Liver (tissue), 3 donors: ENCODE measurements at regions not wholly inside any gene's neighbourhood (a gene's known extent, or its start where the extent isn't known, plus 50 kb on each side); places are given as distances from the start of the nearest gene placed in this dataset.

Experiments used
- ATF3 ChIP-seq: IDR thresholded peaks from 2 replicates; pipeline ENCODE4 v1.6.1; 2016; ENCODE audit warnings: antibody characterized with exemption
- CTCF ChIP-seq: fragments of 150-350 bp; IDR thresholded peaks from 2 replicates; pipeline ENCODE4 v1.5.1; 2017; ENCODE audit warnings: improper control_type of control experiment, low read depth, low read length; ENCODE audit not compliant: missing input control
- EGR1 ChIP-seq, 2 donors: IDR thresholded peaks; 2 replicates each; pipeline ENCODE4 v1.6.1; 2016 to 2018; ENCODE audit warnings: antibody characterized with exemption in 2 of 2, low read depth in 2 of 2
- FOXA1 ChIP-seq: IDR thresholded peaks from 2 replicates; pipeline ENCODE4 v1.6.1; 2016; ENCODE audit warnings: antibody characterized with exemption
- FOXA2 ChIP-seq: IDR thresholded peaks from 2 replicates; pipeline ENCODE4 v1.6.1; 2016; ENCODE audit warnings: antibody characterized with exemption
- GABPA ChIP-seq, 2 donors: IDR thresholded peaks in 1 of 2; conservative IDR thresholded peaks in 1 of 2; 2 replicates each; pipeline ENCODE4 v1.6.1; 2016; ENCODE audit warnings: antibody characterized with exemption in 2 of 2, mild to moderate bottlenecking in 1 of 2, moderate library complexity in 1 of 2
- HNF4A ChIP-seq, 2 donors: conservative IDR thresholded peaks; 2 replicates each; pipeline ENCODE4 v1.6.1; 2016; ENCODE audit warnings: antibody characterized with exemption in 2 of 2, mild to moderate bottlenecking in 2 of 2
- JUND ChIP-seq, 2 donors: IDR thresholded peaks; 2 replicates each; pipeline ENCODE4 v1.6.1; 2016; ENCODE audit warnings: antibody characterized with exemption in 2 of 2
- MAX ChIP-seq: IDR thresholded peaks from 2 replicates; pipeline ENCODE4 v1.6.1; 2016; ENCODE audit warnings: antibody characterized with exemption
- RAD21 ChIP-seq, 2 donors: IDR thresholded peaks; 2 replicates each; pipeline ENCODE4 v1.6.1; 2016; ENCODE audit warnings: antibody characterized with exemption in 2 of 2, mild to moderate bottlenecking in 2 of 2
- REST ChIP-seq: IDR thresholded peaks from 2 replicates; pipeline ENCODE4 v1.6.1; 2016; ENCODE audit warnings: antibody characterized with exemption, mild to moderate bottlenecking
- SP1 ChIP-seq: IDR thresholded peaks from 2 replicates; pipeline ENCODE4 v1.6.1; 2018; ENCODE audit warnings: antibody characterized with exemption, mild to moderate bottlenecking
- TAF1 ChIP-seq: conservative IDR thresholded peaks from 2 replicates; pipeline ENCODE4 v1.6.1; 2016; ENCODE audit warnings: antibody characterized with exemption, mild to moderate bottlenecking
- YY1 ChIP-seq: IDR thresholded peaks from 2 replicates; pipeline ENCODE4 v1.6.1; 2016; ENCODE audit warnings: antibody characterized with exemption, mild to moderate bottlenecking
- donor health status: healthy.
- donor health status: healthy.

- TF ChIP-seq CTCF (no peak), HNF4A (conservative IDR thresholded peaks at IDR 0.05) (no peak), JUND (IDR thresholded peaks at IDR 0.05) (no peak), RAD21 (IDR thresholded peaks at IDR 0.05) (no peak), REST (no peak), ATF3 (no peak), EGR1 (IDR thresholded peaks at IDR 0.05; ENCODE audit: low read depth in 2 of 2) (no peak), YY1 (no peak), SP1 (no peak), MAX (no peak), TAF1 (no peak), FOXA1 (no peak), GABPA (IDR thresholded peaks at IDR 0.05 in 1 of 2, conservative IDR thresholded peaks at IDR 0.05 in 1 of 2) (no peak), FOXA2 (no peak)
Measured at GRCh38 chr3:168330983-168331382, 235.3 kb upstream of the GOLIM4 start.
